IMR-90 (cell line): ENCODE measurements at regions not wholly inside any gene's neighbourhood (a gene's known extent, or its start where the extent isn't known, plus 50 kb on each side); places are given as distances from the start of the nearest gene placed in this dataset.

Experiments used
- ATAC-seq: fragments of 200-7000 bp; cut with Tn5 transposase; 2 replicates; pipeline ENCODE4 v1.9.1; 2020; ENCODE audit warnings: low read depth, mild to moderate bottlenecking, moderate library complexity
- BruUV-seq: library from RNA; stranded (reverse); fragments of 400-500 nt; replicated peaks from 2 replicates; lab custom pipeline; 2021; lab: Mats Ljungman, UMichigan
- CTCF ChIA-PET: fragments of 300-600 bp; formaldehyde crosslinking; extraction: SDS; loops from one replicate; lab custom pipeline; 2021; ENCODE audit warnings: antibody characterized with exemption; lab: Yijun Ruan, JAX
- POLR2A ChIA-PET: fragments of 300-600 bp; sonication (Branson Sonifier 250); formaldehyde crosslinking; loops from one replicate; lab custom pipeline; 2022; ENCODE audit warnings: antibody characterized with exemption; ENCODE audit not compliant: unreplicated experiment; lab: Charles Lee
- DNase-seq: peaks from one replicate; pipeline ENCODE4 v3.0.0; 2013
- H2AFZ ChIP-seq: replicated peaks from 2 replicates; pipeline ENCODE3; 2013; ENCODE audit warnings: low read length, mild to moderate bottlenecking; ENCODE audit not compliant: poor library complexity
- H2AK5ac ChIP-seq: 2 replicates; pipeline ENCODE4 v1.6.1; 2013; ENCODE audit warnings: low read depth, low read length, inconsistent platforms
- H2AK9ac ChIP-seq: replicated peaks from 2 replicates; pipeline ENCODE3; 2013; ENCODE audit warnings: mild to moderate bottlenecking, low read depth, low read length, moderate library complexity; ENCODE audit not compliant: poor library complexity
- H2BK120ac ChIP-seq: 2 replicates; pipeline ENCODE4 v1.6.1; 2013; ENCODE audit warnings: low read depth, low read length, inconsistent platforms
- H2BK15ac ChIP-seq: 3 replicates; pipeline ENCODE4 v1.6.1; 2013; ENCODE audit warnings: low read depth, low read length, inconsistent platforms
- H2BK20ac ChIP-seq: 2 replicates; pipeline ENCODE4 v1.6.1; 2013; ENCODE audit warnings: low read depth, mild to moderate bottlenecking, inconsistent platforms, low read length, moderate library complexity
- H2BK5ac ChIP-seq: 2 replicates; pipeline ENCODE4 v1.6.1; 2013; ENCODE audit warnings: mild to moderate bottlenecking, low read depth, low read length, inconsistent platforms; ENCODE audit not compliant: poor library complexity, severe bottlenecking
- H3K14ac ChIP-seq: replicated peaks from 2 replicates; pipeline ENCODE4 v1.6.1; 2013; ENCODE audit warnings: low read depth, low read length, inconsistent platforms
- H3K18ac ChIP-seq: 2 replicates; pipeline ENCODE4 v1.6.1; 2013; ENCODE audit warnings: low read depth, low read length, control low read depth
- H3K23ac ChIP-seq: 2 replicates; pipeline ENCODE4 v1.6.1; 2013; ENCODE audit warnings: low read depth, low read length, inconsistent platforms
- H3K27ac ChIP-seq: 2 replicates; pipeline ENCODE4 v1.5.1; 2013; ENCODE audit warnings: mild to moderate bottlenecking, control low read depth, low read length; ENCODE audit not compliant: insufficient read depth
- H3K27me3 ChIP-seq: 2 replicates; pipeline ENCODE4 v1.6.1; 2013; ENCODE audit warnings: low read length; ENCODE audit not compliant: control insufficient read depth, insufficient read depth
- H3K36me3 ChIP-seq: 2 replicates; pipeline ENCODE4 v1.6.1; 2013; ENCODE audit warnings: low read length, mixed read lengths; ENCODE audit not compliant: control insufficient read depth, insufficient read depth
- H3K4ac ChIP-seq: 2 replicates; pipeline ENCODE4 v1.6.1; 2013; ENCODE audit warnings: low read depth, low read length, inconsistent platforms
- H3K4me1 ChIP-seq: 2 replicates; pipeline ENCODE4 v1.6.1; 2013; ENCODE audit warnings: low read length, mixed read lengths; ENCODE audit not compliant: control insufficient read depth, insufficient read depth
- H3K4me2 ChIP-seq: 2 replicates; pipeline ENCODE4 v1.6.1; 2013; ENCODE audit warnings: low read depth, mild to moderate bottlenecking, control low read depth, low read length, moderate library complexity
- H3K4me3 ChIP-seq: 2 replicates; pipeline ENCODE4 v1.5.1; 2013; ENCODE audit warnings: low read depth, mild to moderate bottlenecking, control low read depth, low read length, moderate library complexity; ENCODE audit not compliant: insufficient read depth
- H3K56ac ChIP-seq: 2 replicates; pipeline ENCODE4 v1.6.1; 2013; ENCODE audit warnings: low read length, inconsistent platforms; ENCODE audit not compliant: insufficient read depth; ENCODE audit errors: extremely low read depth
- H3K79me1 ChIP-seq, 2 experiments: 2 replicates each; pipeline ENCODE4 v1.6.1; 2013; ENCODE audit warnings: low read length in 2 of 2, inconsistent platforms in 1 of 2, low read depth in 1 of 2
- H3K9ac ChIP-seq: 2 replicates; pipeline ENCODE4 v1.6.1; 2013; ENCODE audit warnings: low read depth, low read length, control low read depth
- H3K9me1 ChIP-seq: 2 replicates; pipeline ENCODE4 v1.6.1; 2013; ENCODE audit warnings: low read length, inconsistent platforms; ENCODE audit not compliant: insufficient read depth
- H3K9me3 ChIP-seq: 2 replicates; pipeline ENCODE4 v1.6.1; 2013; ENCODE audit warnings: low read length; ENCODE audit not compliant: control insufficient read depth, insufficient read depth
- H4K20me1 ChIP-seq: 2 replicates; pipeline ENCODE4 v1.6.1; 2013; ENCODE audit warnings: low read length, inconsistent platforms; ENCODE audit not compliant: insufficient read depth
- H4K5ac ChIP-seq: 2 replicates; pipeline ENCODE4 v1.6.1; 2013; ENCODE audit warnings: mild to moderate bottlenecking, low read depth, low read length, control low read depth
- H4K8ac ChIP-seq, 2 experiments: 2 replicates each; pipeline ENCODE4 v1.6.1; 2013; ENCODE audit warnings: low read depth in 2 of 2, low read length in 2 of 2, control low read depth in 1 of 2, inconsistent platforms in 1 of 2
- H4K91ac ChIP-seq: 2 replicates; pipeline ENCODE4 v1.6.1; 2013; ENCODE audit warnings: low read depth, low read length, inconsistent platforms; ENCODE audit not compliant: insufficient read depth
- BHLHE40 ChIP-seq: fragments of 150-350 bp; IDR thresholded peaks from 2 replicates; pipeline ENCODE4 v1.6.1; 2016; ENCODE audit warnings: mild to moderate bottlenecking, low read depth, low read length
- CEBPB ChIP-seq: IDR thresholded peaks from 2 replicates; pipeline ENCODE4 v1.6.1; 2012; ENCODE audit warnings: low read depth, low read length, improper control_type of control experiment
- CHD1 ChIP-seq: IDR thresholded peaks from 2 replicates; pipeline ENCODE4 v1.6.1; 2012; ENCODE audit warnings: low read depth, low read length, improper control_type of control experiment
- CTCF ChIP-seq: conservative IDR thresholded peaks from 2 replicates; pipeline ENCODE4 v1.5.1; 2012; ENCODE audit warnings: mild to moderate bottlenecking, low read depth, low read length, improper control_type of control experiment
- ELK1 ChIP-seq: fragments of 150-350 bp; IDR thresholded peaks from 2 replicates; pipeline ENCODE4 v1.6.1; 2016; ENCODE audit warnings: low read depth, mild to moderate bottlenecking, low read length, moderate library complexity, borderline replicate concordance
- FOS ChIP-seq: fragments of 150-350 bp; IDR thresholded peaks from 2 replicates; pipeline ENCODE4 v1.6.1; 2016; ENCODE audit warnings: low read depth, low read length
- MAFK ChIP-seq: IDR thresholded peaks from 2 replicates; pipeline ENCODE4 v1.6.1; 2012; ENCODE audit warnings: low read depth, low read length, improper control_type of control experiment
- MAZ ChIP-seq: IDR thresholded peaks from 2 replicates; pipeline ENCODE4 v1.6.1; 2012; ENCODE audit warnings: low read depth, mild to moderate bottlenecking, low read length, improper control_type of control experiment, moderate library complexity, borderline replicate concordance
- MXI1 ChIP-seq: IDR thresholded peaks from 2 replicates; pipeline ENCODE4 v1.6.1; 2012; ENCODE audit warnings: low read depth, mild to moderate bottlenecking, low read length, moderate library complexity, borderline replicate concordance
- NFE2L2 ChIP-seq: fragments of 150-350 bp; IDR thresholded peaks from 2 replicates; pipeline ENCODE4 v1.6.1; 2016; ENCODE audit warnings: low read depth, mild to moderate bottlenecking, low read length
- POLR2A ChIP-seq: IDR thresholded peaks from 2 replicates; pipeline ENCODE4 v1.6.1; 2012; ENCODE audit warnings: mild to moderate bottlenecking, low read depth, low read length
- RAD21 ChIP-seq: IDR thresholded peaks from 2 replicates; pipeline ENCODE4 v1.6.1; 2012; ENCODE audit warnings: low read length, improper control_type of control experiment
- RCOR1 ChIP-seq: IDR thresholded peaks from 2 replicates; pipeline ENCODE4 v1.6.1; 2012; ENCODE audit warnings: mild to moderate bottlenecking, low read length, improper control_type of control experiment; ENCODE audit not compliant: insufficient replicate concordance
- RFX5 ChIP-seq: IDR thresholded peaks from 2 replicates; pipeline ENCODE4 v1.8.0; 2012; ENCODE audit warnings: low read depth, mild to moderate bottlenecking, low read length, moderate library complexity
- SMC3 ChIP-seq: fragments of 150-350 bp; IDR thresholded peaks from 2 replicates; pipeline ENCODE4 v1.6.1; 2016; ENCODE audit warnings: low read depth, mild to moderate bottlenecking, antibody characterized with exemption, low read length, moderate library complexity
- USF2 ChIP-seq: fragments of 150-350 bp; IDR thresholded peaks from 2 replicates; pipeline ENCODE4 v1.6.1; 2017; ENCODE audit warnings: mild to moderate bottlenecking, antibody characterized with exemption, low read length, low read depth
- WGBS, 2 experiments: methylation state at CpG; one replicate each; pipeline versions ENCODE4 v1.1.5 to v1.1.7; 2013; ENCODE audit warnings: missing lambda C conversion rate in 2 of 2; ENCODE audit not compliant: insufficient read length in 1 of 2; ENCODE audit errors: extremely low coverage in 2 of 2; 5-methylcytosine and 5-hydroxymethylcytosine counted together
- dilution Hi-C: fragments of 300-500 bp; cut with HindIII; formaldehyde crosslinking; loops from one replicate; pipeline ENCODE4 v1.14.3; 2018; ENCODE audit warnings: low sequenced_read_pairs; ENCODE audit not compliant: unreplicated experiment
- in situ Hi-C: fragments of 300-500 bp; cut with MboI; formaldehyde crosslinking; loops from 3 replicates; pipeline ENCODE4 v1.14.3; 2019; ENCODE audit warnings: low sequenced_read_pairs, inconsistent platforms, mixed read lengths
- intact Hi-C: fragments of 100-400 bp; cut with micrococcal nuclease; formaldehyde crosslinking; loops from 2 replicates; pipeline ENCODE4 v1.10.0; 2022

- WGBS, 2 experiments: 96% methylated on average over 5 of the region's 26 CpGs; no CpG with 5 or more reads in 1 of the 2 experiments
- Histone ChIP-seq H4K5ac (no peak overlapping the region), H2AFZ (no peak overlapping the region), H3K4ac (no peak overlapping the region), H3K4me3 (no peak overlapping the region), H2BK15ac (no peak overlapping the region), H3K9me3 (0 out of 2 replicates have a peak, but pooled peaks cover 4% of the 10 kb centered on the region), H2BK120ac (no peak overlapping the region), H4K8ac (no peak overlapping the region), H4K20me1 (no peaks in the 10 kb centered on the region), H3K14ac (no peak overlapping the region), H3K23ac (no peak overlapping the region), H2BK5ac (no peak overlapping the region), H4K91ac (no peak overlapping the region), H3K36me3 (no peaks in the 10 kb centered on the region), H3K9ac (no peak overlapping the region), H2BK20ac (no peak overlapping the region), H3K18ac (no peak overlapping the region), H2AK9ac (no peak overlapping the region), H3K4me1 (no peaks in the 10 kb centered on the region), H3K27me3 (no peaks in the 10 kb centered on the region), H3K56ac (no peak overlapping the region), H3K9me1 (no peaks in the 10 kb centered on the region), H3K79me1 (no peaks in the 10 kb centered on the region), H3K27ac (no peak overlapping the region), H3K4me2 (no peak overlapping the region), H2AK5ac (no peak overlapping the region)
- in situ Hi-C loops: no loop called here
- TF ChIP-seq MAZ (no peak), MXI1 (no peak), CTCF (no peak), RAD21 (no peak), SMC3 (no peak), BHLHE40 (no peak), CHD1 (no peak), RFX5 (no peak), FOS (no peak), USF2 (no peak), RCOR1 (no peak), NFE2L2 (no peak), ELK1 (no peak), CEBPB (no peak), POLR2A (no peak), MAFK (no peak)
- POLR2A ChIA-PET: no interaction called here
- CTCF ChIA-PET: no interaction called here
- dilution Hi-C loops: no loop called here
- intact Hi-C loops: no loop called here
- DNase-seq (no peak), ATAC-seq (no peak)
- no TSS peak for BruUV-seq
Measured at GRCh38 chr6:66096679-66097078, 389.7 kb upstream of the EYS start.
